ENCODE measurements at regions not wholly inside any gene's neighbourhood (a gene's known extent, or its start where the extent isn't known, plus 50 kb on each side); places are given as distances from the start of the nearest gene placed in this dataset.
A peak's percentile ranks its signal among the peaks of the same experiment; 100 is the strongest.

- intact Hi-C loops (cut with DNase I; ENCODE audit: low total_unique reads): no loop called here
- no peak for DNase-seq (ENCODE audit: low spot score in 2 of 2)
- WGBS, 2 donors: 84 to 94% methylated on average over 1 of the region's 1 CpG
- TF ChIP-seq POLR2A (IDR thresholded peaks at IDR 0.05) (no peak), CTCF (IDR thresholded peaks at IDR 0.05) (no peak)
- no peak overlapping the region for H3K4me3 ChIP-seq (ENCODE audit: low read depth, poor library complexity, severe bottlenecking)
Observed at GRCh38 chr14:83207550-83207949, 1673.9 kb upstream of the SEL1L start.

DNA sequence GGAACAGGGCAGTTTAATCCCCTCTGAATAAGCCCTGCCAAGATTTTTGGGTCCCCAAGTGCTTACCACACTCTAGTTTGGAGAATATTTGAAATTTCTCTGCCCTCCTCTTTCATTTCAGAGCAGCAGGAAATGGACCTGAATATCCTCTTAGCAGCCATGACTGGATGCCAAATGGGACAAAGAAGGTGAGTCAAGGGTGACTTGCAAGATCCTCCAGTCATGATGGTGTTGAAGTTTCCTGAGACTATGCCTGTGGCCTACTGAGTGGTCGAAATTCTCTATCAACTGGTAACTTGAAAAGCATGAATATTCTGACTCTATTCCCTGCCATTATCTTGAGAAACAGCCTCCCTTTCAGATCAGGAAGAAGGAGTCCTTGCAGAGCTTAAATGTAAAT lies 1674.7 kb upstream of the SEL1L start:
- no peak for DNase-seq (ENCODE audit: low spot score in 2 of 2)

GRCh38 chr14:83217492-83217891 lies 1683.8 kb upstream of the SEL1L start:
- H3K4me3 ChIP-seq (ENCODE audit: low read depth, poor library complexity, severe bottlenecking): no peak overlapping the region
- intact Hi-C loops (cut with DNase I; ENCODE audit: low total_unique reads): loop anchor here (10.0 kb wide), 1 partner anchor 253 kb away; no protein-coding TSS in a partner anchor
- TF ChIP-seq POLR2A (IDR thresholded peaks at IDR 0.05): no peak
- no peak for TF ChIP-seq CTCF (IDR thresholded peaks at IDR 0.05)
- peak; percentile 63 to 87 for DNase-seq (ENCODE audit: low spot score in 2 of 2)

More for the DNA sequence above, 1674.7 kb upstream of the SEL1L start:
- no peak overlapping the region for H3K4me3 ChIP-seq (ENCODE audit: low read depth, poor library complexity, severe bottlenecking)
- TF ChIP-seq POLR2A (IDR thresholded peaks at IDR 0.05): no peak
- no peak for TF ChIP-seq CTCF (IDR thresholded peaks at IDR 0.05)
- intact Hi-C loops (cut with DNase I; ENCODE audit: low total_unique reads): no loop called here
- WGBS, 2 donors: 86 to 90% methylated on average over 1 of the region's 1 CpG

GRCh38 chr14:83247924-83248639 lies 1714.4 kb upstream of the SEL1L start:
- intact Hi-C loops (cut with DNase I; ENCODE audit: low total_unique reads): no loop called here
- TF ChIP-seq CTCF (IDR thresholded peaks at IDR 0.05): no peak
- no peak for TF ChIP-seq POLR2A (IDR thresholded peaks at IDR 0.05)
- WGBS, 2 donors: 45 to 53% methylated on average over 5 of the region's 5 CpGs
- H3K4me3 ChIP-seq (ENCODE audit: low read depth, poor library complexity, severe bottlenecking): no peak overlapping the region
- DNase-seq (ENCODE audit: low spot score in 2 of 2): no peak

DNA sequence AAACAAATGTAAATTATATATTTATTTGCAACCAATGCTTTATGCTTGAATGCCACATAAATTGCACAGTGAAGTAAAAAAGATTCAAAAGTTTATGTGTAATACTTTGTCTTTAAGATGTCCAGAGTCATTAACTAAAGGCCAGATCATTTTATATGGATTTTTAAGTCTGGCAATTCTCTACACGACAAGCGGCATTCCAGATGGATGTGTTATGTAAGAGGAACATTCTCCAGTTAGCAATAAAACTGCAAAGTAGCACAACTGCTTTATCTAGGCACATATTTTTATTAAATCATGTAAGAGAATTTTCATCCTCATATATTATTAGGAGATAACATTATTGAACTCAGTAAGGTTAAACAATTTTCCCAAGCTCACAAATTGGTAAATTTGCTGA lies 1717.7 kb upstream of the SEL1L start:
- 68 to 77% methylated on average over 2 of the region's 2 CpGs for WGBS, 2 donors
- no peak for DNase-seq (ENCODE audit: low spot score in 2 of 2)
- TF ChIP-seq CTCF (IDR thresholded peaks at IDR 0.05): no peak
- no peak for TF ChIP-seq POLR2A (IDR thresholded peaks at IDR 0.05)

GRCh38 chr14:83253870-83254269 lies 1720.2 kb upstream of the SEL1L start:
- no peak for DNase-seq (ENCODE audit: low spot score in 2 of 2)
- intact Hi-C loops (cut with DNase I; ENCODE audit: low total_unique reads): no loop called here
- WGBS, 2 donors: 65% methylated on average over 2 of the region's 2 CpGs
- TF ChIP-seq POLR2A (IDR thresholded peaks at IDR 0.05): no peak
- no peak for TF ChIP-seq CTCF (IDR thresholded peaks at IDR 0.05)
- no peak overlapping the region for H3K4me3 ChIP-seq (ENCODE audit: low read depth, poor library complexity, severe bottlenecking)

More for the DNA sequence above, 1717.7 kb upstream of the SEL1L start:
- intact Hi-C loops (cut with DNase I; ENCODE audit: low total_unique reads): no loop called here
- H3K4me3 ChIP-seq (ENCODE audit: low read depth, poor library complexity, severe bottlenecking): no peak overlapping the region
